ENCODE measurements at regions not wholly inside any gene's neighbourhood (a gene's known extent, or its start where the extent isn't known, plus 50 kb on each side); places are given as distances from the start of the nearest gene placed in this dataset.
A peak's percentile ranks its signal among the peaks of the same experiment; 100 is the strongest.
"Not testable (repeated sequence)": the region's sequence is repeated elsewhere in the genome, so short reads cannot be mapped to it uniquely, and the experiment has no call there.

GRCh38 chr9:115462623-115463022, 344.7 kb upstream of the TNC start:
- H3K4me1 ChIP-seq: no peaks in the 10 kb centered on the region
- H3K9me3 ChIP-seq (replicated peaks): 0 out of 2 replicates have a peak, but pooled peaks cover 4% of the 10 kb centered on the region

GRCh38 chr9:115466756-115467155, 348.8 kb upstream of the TNC start:
- Histone ChIP-seq H3K4me1 (no peaks in the 10 kb centered on the region), H3K27me3 (no peaks in the 10 kb centered on the region), H3K27ac (no peak overlapping the region), H3K9me3 (replicated peaks) (peaks cover 4% of the 10 kb centered on the region; the same call in 1 of the 2 replicates), H3K4me3 (no peak overlapping the region), H3K36me3 (no peaks in the 10 kb centered on the region)
- no peak for DNase-seq

More at GRCh38 chr9:115462623-115463022, 344.7 kb upstream of the TNC start:
- Histone ChIP-seq H3K4me3 (no peak overlapping the region), H3K27ac (no peak overlapping the region), H3K36me3 (no peaks in the 10 kb centered on the region), H3K27me3 (no peaks in the 10 kb centered on the region)
- no peak for DNase-seq

- no peaks in the 10 kb centered on the region for H3K36me3 ChIP-seq
- no peak overlapping the region for H3K27ac ChIP-seq
- H3K4me3 ChIP-seq: no peak overlapping the region
- H3K9me3 ChIP-seq (replicated peaks): peaks cover 4% of the 10 kb centered on the region; the same call in 1 of the 2 replicates
- DNase-seq: no peak
- no peaks in the 10 kb centered on the region for H3K4me1 ChIP-seq
- no peaks in the 10 kb centered on the region for H3K27me3 ChIP-seq
Observed at GRCh38 chr9:115469841-115470240, 351.9 kb upstream of the TNC start.

GRCh38 chr9:115473032-115473431, 355.1 kb upstream of the TNC start:
- H3K4me3 ChIP-seq; DNase-seq; H3K27ac ChIP-seq; H3K4me1 ChIP-seq; H3K36me3 ChIP-seq; H3K27me3 ChIP-seq; H3K9me3 ChIP-seq (replicated peaks): not testable (repeated sequence)

GRCh38 chr9:115481769-115482168, 363.8 kb upstream of the TNC start:
- H3K4me1 ChIP-seq: peaks cover 12% of the 10 kb centered on the region
- no peaks in the 10 kb centered on the region for H3K27me3 ChIP-seq
- H3K4me3 ChIP-seq: no peak overlapping the region
- H3K36me3 ChIP-seq: no peaks in the 10 kb centered on the region
- H3K27ac ChIP-seq: no peak overlapping the region
- peaks cover 2% of the 10 kb centered on the region; the same call in 1 of the 2 replicates for H3K9me3 ChIP-seq (replicated peaks)
- no peak for DNase-seq

GRCh38 chr9:115482747-115483146, 364.8 kb upstream of the TNC start:
- DNase-seq: no peak
- Histone ChIP-seq H3K4me1 (peaks cover 12% of the 10 kb centered on the region), H3K36me3 (no peaks in the 10 kb centered on the region), H3K9me3 (replicated peaks) (peaks cover 2% of the 10 kb centered on the region; the same call in 1 of the 2 replicates), H3K27ac (no peak overlapping the region), H3K27me3 (no peaks in the 10 kb centered on the region), H3K4me3 (no peak overlapping the region)

- DNase-seq: no peak
- H3K4me1 ChIP-seq: peaks cover 16% of the 10 kb centered on the region; the same call in 1 of the 2 replicates
- H3K9me3 ChIP-seq (replicated peaks): no peaks in the 10 kb centered on the region
- H3K4me3 ChIP-seq: no peak overlapping the region
- H3K36me3 ChIP-seq: no peaks in the 10 kb centered on the region
- no peaks in the 10 kb centered on the region for H3K27me3 ChIP-seq
- peak overlapping the region; percentile 13; the same call in 1 of the 2 replicates for H3K27ac ChIP-seq
Observed at GRCh38 chr9:115492869-115493268, 374.9 kb upstream of the TNC start.

GRCh38 chr9:115494393-115494792, 376.4 kb upstream of the TNC start:
- H3K27ac ChIP-seq: no peak overlapping the region
- H3K4me3 ChIP-seq: no peak overlapping the region
- peaks cover 16% of the 10 kb centered on the region; the same call in 1 of the 2 replicates for H3K4me1 ChIP-seq
- H3K9me3 ChIP-seq (replicated peaks): no peaks in the 10 kb centered on the region
- no peaks in the 10 kb centered on the region for H3K36me3 ChIP-seq
- H3K27me3 ChIP-seq: no peaks in the 10 kb centered on the region
- no peak for DNase-seq

- Histone ChIP-seq H3K27ac (no peak overlapping the region), H3K36me3 (no peaks in the 10 kb centered on the region)
- DNase-seq: no peak
Observed at GRCh38 chr9:115495052-115495635, 377.2 kb upstream of the TNC start.

GRCh38 chr9:115495836-115496235, 377.9 kb upstream of the TNC start:
- DNase-seq: no peak
- no peaks in the 10 kb centered on the region for H3K9me3 ChIP-seq (replicated peaks)
- H3K4me3 ChIP-seq: no peak overlapping the region
- peaks cover 16% of the 10 kb centered on the region; the same call in 1 of the 2 replicates for H3K4me1 ChIP-seq
- no peak overlapping the region for H3K27ac ChIP-seq
- H3K36me3 ChIP-seq: no peaks in the 10 kb centered on the region
- no peaks in the 10 kb centered on the region for H3K27me3 ChIP-seq

More at GRCh38 chr9:115495052-115495635, 377.2 kb upstream of the TNC start:
- H3K27me3 ChIP-seq: no peaks in the 10 kb centered on the region
- H3K4me3 ChIP-seq: no peak overlapping the region
- H3K9me3 ChIP-seq (replicated peaks): no peaks in the 10 kb centered on the region
- peaks cover 16% of the 10 kb centered on the region; the same call in 1 of the 2 replicates for H3K4me1 ChIP-seq

- H3K4me1 ChIP-seq: peaks cover 9% of the 10 kb centered on the region; the same call in 1 of the 2 replicates
- no peaks in the 10 kb centered on the region for H3K9me3 ChIP-seq (replicated peaks)
- DNase-seq: no peak
- H3K36me3 ChIP-seq: no peaks in the 10 kb centered on the region; the same call in 1 of the 2 replicates
- H3K27me3 ChIP-seq: no peaks in the 10 kb centered on the region; the same call in 1 of the 2 replicates
- no peak overlapping the region for H3K27ac ChIP-seq
- no peak overlapping the region for H3K4me3 ChIP-seq
Observed at GRCh38 chr9:115498303-115498702, 380.3 kb upstream of the TNC start.

- Histone ChIP-seq H3K4me1 (peaks cover 8% of the 10 kb centered on the region), H3K27me3 (no peaks in the 10 kb centered on the region; the same call in 1 of the 2 replicates), H3K36me3 (no peaks in the 10 kb centered on the region; the same call in 1 of the 2 replicates), H3K9me3 (replicated peaks) (0 out of 2 replicates have a peak, but pooled peaks cover 4% of the 10 kb centered on the region), H3K27ac (no peak overlapping the region), H3K4me3 (no peak overlapping the region)
- peak in 1 of 2 experiments; percentile 21 for DNase-seq
Observed at GRCh38 chr9:115507148-115507547, 389.2 kb upstream of the TNC start.

- no peak overlapping the region for H3K27ac ChIP-seq
Observed at GRCh38 chr9:115513148-115513547, 395.2 kb upstream of the TNC start.

GRCh38 chr9:115514454-115514853, 396.5 kb upstream of the TNC start:
- no peaks in the 10 kb centered on the region for H3K27me3 ChIP-seq
- H3K4me3 ChIP-seq: no peak overlapping the region
- no peak for DNase-seq
- H3K9me3 ChIP-seq (replicated peaks): no peaks in the 10 kb centered on the region
- peaks cover 12% of the 10 kb centered on the region for H3K4me1 ChIP-seq
- no peak overlapping the region for H3K27ac ChIP-seq
- H3K36me3 ChIP-seq: no peaks in the 10 kb centered on the region

More at GRCh38 chr9:115513148-115513547, 395.2 kb upstream of the TNC start:
- Histone ChIP-seq H3K27me3 (no peaks in the 10 kb centered on the region), H3K4me1 (peaks cover 12% of the 10 kb centered on the region), H3K9me3 (replicated peaks) (0 out of 2 replicates have a peak, but pooled peaks cover 4% of the 10 kb centered on the region), H3K4me3 (no peak overlapping the region), H3K36me3 (no peaks in the 10 kb centered on the region)
- no peak for DNase-seq

- Histone ChIP-seq H3K4me1 (peaks cover 8% of the 10 kb centered on the region), H3K9me3 (replicated peaks) (no peaks in the 10 kb centered on the region), H3K36me3 (no peaks in the 10 kb centered on the region), H3K27ac (no peak overlapping the region), H3K27me3 (no peaks in the 10 kb centered on the region), H3K4me3 (no peak overlapping the region)
- no peak for DNase-seq
Observed at GRCh38 chr9:115517335-115518075, 399.5 kb upstream of the TNC start.
